GM12873 (cell line): ENCODE measurements at regions not wholly inside any gene's neighbourhood (a gene's known extent, or its start where the extent isn't known, plus 50 kb on each side); places are given as distances from the start of the nearest gene placed in this dataset.

Experiments used
- TF ChIP-seq, protein P1 (sequence below): IDR thresholded peaks from 2 replicates; pipeline ENCODE4 v1.5.1; 2012; ENCODE audit warnings: low read depth, mild to moderate bottlenecking, moderate library complexity, low read length, control low read depth; ENCODE audit not compliant: insufficient read depth; ENCODE audit errors: missing control alignments

GRCh38 chr13:85724546-85725432 lies 74.4 kb downstream of the SLITRK6 start:
- TF ChIP-seq, protein P1, sequence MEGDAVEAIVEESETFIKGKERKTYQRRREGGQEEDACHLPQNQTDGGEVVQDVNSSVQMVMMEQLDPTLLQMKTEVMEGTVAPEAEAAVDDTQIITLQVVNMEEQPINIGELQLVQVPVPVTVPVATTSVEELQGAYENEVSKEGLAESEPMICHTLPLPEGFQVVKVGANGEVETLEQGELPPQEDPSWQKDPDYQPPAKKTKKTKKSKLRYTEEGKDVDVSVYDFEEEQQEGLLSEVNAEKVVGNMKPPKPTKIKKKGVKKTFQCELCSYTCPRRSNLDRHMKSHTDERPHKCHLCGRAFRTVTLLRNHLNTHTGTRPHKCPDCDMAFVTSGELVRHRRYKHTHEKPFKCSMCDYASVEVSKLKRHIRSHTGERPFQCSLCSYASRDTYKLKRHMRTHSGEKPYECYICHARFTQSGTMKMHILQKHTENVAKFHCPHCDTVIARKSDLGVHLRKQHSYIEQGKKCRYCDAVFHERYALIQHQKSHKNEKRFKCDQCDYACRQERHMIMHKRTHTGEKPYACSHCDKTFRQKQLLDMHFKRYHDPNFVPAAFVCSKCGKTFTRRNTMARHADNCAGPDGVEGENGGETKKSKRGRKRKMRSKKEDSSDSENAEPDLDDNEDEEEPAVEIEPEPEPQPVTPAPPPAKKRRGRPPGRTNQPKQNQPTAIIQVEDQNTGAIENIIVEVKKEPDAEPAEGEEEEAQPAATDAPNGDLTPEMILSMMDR: no peak

DNA sequence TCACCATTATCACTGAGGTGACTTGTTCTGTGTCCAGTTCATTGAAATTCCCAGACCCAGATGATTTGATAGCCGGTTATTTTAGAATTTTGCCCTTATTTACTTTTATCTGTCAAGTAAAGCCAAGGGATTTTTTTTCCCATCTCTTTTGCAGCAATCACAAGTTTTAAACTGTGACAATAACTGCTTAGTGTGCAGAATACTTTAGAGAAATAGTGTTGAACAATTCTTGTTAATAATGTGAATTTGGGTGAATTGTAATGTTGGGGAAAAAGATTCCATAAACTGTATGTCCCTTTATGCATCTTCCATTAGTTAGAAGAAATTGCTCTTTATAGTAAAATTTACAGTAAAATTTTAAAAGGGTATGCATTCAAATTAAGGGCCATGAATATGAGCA lies 79.5 kb downstream of the SLITRK6 start:
- TF ChIP-seq, protein P1: no peak

DNA sequence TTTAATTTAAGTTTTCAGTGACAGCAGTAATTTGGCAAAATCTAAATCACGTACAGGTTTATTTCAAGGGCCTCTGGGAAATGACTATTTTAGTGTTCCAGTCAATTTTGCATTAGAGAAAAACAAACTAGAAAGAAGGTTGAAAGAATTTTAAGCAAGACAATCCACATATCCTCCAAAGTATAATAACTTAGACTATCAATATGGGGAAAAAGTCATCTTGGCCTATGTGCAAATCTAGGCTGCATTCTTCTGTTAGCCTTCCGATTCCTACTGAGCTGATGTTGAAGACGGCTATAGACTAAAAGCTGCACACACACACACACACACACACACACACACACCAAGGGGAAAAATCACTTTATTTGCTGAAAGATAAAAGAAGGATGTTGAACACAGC lies 81.3 kb downstream of the SLITRK6 start:
- TF ChIP-seq, protein P1: no peak

DNA sequence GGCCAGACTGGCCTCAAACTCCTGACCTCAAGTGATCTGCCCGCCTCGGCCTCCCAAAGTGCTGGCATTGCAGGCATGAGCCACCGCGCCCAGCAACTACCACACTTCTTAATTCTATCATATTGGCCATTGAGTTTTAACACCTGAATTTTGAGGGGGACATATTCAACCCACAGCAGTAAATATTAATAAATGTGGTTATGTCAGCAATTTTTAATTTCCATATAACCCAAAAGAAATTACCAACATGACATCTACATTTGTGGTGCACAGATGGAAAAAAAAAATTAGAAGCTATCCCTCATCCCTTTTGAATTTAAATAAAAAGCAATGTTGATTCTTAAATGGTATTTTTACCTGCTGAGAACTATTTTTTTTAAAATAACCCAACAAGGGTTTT lies 88.7 kb downstream of the SLITRK6 start:
- TF ChIP-seq, protein P1: no peak

- TF ChIP-seq, protein P1: no peak
Measured at GRCh38 chr13:85709721-85710120, 89.5 kb downstream of the SLITRK6 start.

GRCh38 chr13:85709072-85709471 lies 90.1 kb downstream of the SLITRK6 start:
- TF ChIP-seq, protein P1: no peak

- TF ChIP-seq, protein P1: no peak
Measured at GRCh38 chr13:85700906-85701305, 98.3 kb downstream of the SLITRK6 start.
